HT1080 (cell line): ENCODE measurements at regions not wholly inside any gene's neighbourhood (a gene's known extent, or its start where the extent isn't known, plus 50 kb on each side); places are given as distances from the start of the nearest gene placed in this dataset.
"Not testable (repeated sequence)": the region's sequence is repeated elsewhere in the genome, so short reads cannot be mapped to it uniquely, and the experiment has no call there.

ENCODE experiments used
- DNase-seq: peaks from one replicate; pipeline ENCODE4 v3.0.0-alpha.2; 2015; ENCODE audit warnings: low read depth

GRCh38 chr6:15929685-15930084, 199.2 kb upstream of the MYLIP start:
- DNase-seq, result no peak

GRCh38 chr6:15927531-15928225, 201.2 kb upstream of the MYLIP start:
- no peak for DNase-seq

DNA sequence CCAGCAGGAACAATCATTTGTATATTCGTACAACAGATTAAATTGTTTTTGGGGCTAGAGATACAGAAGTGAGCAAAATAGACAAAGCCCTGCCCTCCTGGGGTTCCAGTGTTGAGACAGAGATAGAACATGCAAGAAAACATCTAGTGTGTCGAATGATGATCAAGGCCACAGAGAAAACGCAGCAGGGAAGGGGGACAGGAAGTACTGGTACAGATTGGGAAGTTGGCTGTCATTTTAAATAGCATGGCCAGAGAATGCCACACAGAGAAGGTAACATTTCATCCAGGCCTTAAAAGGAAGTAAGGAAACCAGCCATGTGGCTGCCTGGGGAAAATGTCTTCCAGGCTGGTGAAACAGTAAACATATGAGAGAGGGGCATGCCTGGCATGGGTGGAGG, 202.6 kb upstream of the MYLIP start:
- DNase-seq, result no peak

- DNase-seq, result no peak
Measured at GRCh38 chr6:15924893-15925292, 204.0 kb upstream of the MYLIP start.

DNA sequence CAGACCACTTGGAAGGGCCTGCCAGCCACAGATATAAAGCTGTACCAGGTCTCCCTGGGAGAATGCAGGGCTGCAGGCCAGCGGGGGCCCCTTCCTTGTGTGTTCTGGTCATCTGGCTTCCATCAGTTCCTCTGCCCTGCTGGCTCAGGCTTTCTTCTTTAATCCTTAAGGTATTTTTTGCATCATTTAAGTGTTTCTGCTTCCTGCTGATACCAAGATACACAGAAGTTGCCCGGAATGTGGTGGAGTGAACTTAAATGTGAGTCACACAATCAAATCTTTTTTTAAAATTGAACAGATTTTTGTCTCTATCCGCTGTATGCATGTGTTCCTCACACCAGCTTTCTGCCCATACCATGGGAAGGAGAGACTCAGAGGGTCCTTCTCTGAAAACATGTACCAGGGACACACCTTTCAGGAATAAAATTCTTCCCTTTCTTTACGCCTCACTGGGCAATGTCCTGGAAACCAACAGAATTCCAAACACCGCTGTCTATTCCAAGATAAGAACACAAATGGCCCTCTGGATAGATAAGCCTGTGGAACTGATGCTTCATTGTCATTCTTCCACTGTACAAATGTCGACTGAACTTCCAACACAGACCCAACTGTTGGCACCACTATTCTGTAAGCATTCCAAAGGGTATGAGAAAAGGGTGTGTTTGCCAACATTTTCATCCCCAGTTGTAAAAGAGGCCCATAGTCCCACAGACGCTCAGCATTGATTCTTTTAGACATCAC, 206.2 kb upstream of the MYLIP start:
- peak; percentile 45 for DNase-seq

DNA sequence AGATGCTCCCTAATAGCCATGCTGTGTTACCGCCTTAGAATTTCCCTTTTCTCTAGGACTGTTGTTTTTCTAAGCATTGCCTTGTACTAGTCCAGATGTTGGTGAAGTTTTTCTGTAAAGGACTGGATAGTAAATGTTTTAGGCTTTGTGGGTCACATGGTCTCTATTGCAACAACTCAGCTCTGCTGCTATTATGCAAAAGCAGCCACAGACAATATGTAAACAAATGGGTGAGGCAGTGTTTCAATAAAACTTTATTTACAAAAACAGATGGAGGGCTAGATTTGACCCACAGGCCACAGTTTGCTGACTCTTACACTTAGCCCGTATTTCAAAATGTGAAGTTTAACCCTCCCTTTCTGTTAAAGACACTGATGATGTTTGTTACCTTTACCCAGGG, 207.6 kb upstream of the MYLIP start:
- no peak for DNase-seq

- DNase-seq, result no peak
Measured at GRCh38 chr6:15916581-15916980, 212.3 kb upstream of the MYLIP start.

DNA sequence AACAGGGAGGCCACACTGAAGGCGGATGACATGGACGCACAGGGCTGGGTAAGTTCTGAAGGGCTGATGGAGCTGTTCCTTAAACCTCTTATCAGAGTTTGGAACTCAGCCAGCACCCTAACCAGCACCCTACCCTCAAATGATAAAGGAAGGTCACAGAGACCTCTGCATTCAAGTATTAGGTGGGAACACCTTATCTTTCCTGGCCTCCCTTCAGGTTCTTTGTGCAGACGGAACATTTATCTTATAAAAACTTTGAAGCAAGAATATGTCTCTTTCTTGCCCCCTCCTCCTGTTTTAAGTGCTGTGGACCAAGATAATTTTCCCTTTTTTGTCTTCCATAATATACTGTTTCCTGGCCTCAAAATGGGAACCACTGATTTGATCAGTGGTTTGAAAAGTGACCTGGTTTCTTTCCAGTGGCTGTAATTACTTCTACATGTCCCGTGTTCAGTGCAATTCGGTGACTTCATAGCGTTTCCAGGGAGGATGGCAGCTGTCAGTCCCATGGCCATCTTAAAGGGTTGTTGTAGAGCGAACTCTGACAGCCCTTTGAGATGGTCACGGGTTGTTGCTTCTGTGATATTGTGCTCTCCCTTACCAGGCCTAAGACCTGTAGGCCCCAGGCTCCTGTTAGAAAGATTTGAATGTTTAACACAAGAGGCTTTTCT, 213.2 kb upstream of the MYLIP start:
- no peak for DNase-seq

GRCh38 chr6:15914553-15914952, 214.3 kb upstream of the MYLIP start:
- no peak for DNase-seq

- no peak for DNase-seq
Measured at GRCh38 chr6:15913573-15913972, 215.3 kb upstream of the MYLIP start.

DNA sequence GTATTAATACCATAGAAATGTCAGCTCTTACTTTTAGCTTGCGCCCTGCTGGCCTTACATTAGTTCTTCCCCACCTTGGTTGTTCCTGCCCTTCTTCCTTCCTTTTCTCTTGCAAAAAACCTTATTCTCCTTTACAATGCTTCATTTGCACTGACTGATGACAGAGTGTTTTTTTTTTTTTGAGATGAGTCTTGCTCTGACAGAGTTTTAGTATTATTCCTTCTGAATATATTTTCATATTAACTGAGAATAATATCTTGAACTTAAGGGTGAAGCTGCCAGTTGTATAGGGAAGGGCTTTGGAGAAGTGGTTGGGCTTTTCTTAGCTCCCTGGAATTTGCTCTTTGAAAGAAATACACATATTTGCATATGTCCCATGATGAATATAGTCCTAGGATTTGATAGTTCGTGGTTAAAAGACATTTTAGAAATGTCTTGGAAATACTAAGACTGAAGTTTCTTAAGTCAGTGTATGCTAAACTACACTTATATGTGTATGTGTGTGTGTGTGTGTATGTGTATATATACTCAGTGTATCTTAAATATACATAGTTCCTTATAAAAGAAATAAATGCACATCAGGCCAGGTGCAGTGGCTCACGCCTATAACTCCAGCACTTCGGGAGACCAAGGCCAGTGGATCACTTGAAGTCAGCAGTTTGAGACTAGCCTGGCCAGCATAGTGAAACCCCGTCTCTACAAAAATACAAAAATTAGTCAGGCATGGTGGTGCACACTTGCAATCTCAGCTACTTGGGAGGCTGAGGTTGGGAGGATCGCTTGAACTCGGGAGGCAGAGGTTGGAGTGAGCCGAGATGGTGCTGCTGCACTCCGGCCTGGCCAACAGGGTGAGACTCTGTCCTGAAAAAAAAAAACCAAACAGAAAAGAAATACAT, 216.1 kb upstream of the MYLIP start:
- DNase-seq, result no peak

- DNase-seq, result no peak
Measured at GRCh38 chr6:15911753-15912504, 217.0 kb upstream of the MYLIP start.

DNA sequence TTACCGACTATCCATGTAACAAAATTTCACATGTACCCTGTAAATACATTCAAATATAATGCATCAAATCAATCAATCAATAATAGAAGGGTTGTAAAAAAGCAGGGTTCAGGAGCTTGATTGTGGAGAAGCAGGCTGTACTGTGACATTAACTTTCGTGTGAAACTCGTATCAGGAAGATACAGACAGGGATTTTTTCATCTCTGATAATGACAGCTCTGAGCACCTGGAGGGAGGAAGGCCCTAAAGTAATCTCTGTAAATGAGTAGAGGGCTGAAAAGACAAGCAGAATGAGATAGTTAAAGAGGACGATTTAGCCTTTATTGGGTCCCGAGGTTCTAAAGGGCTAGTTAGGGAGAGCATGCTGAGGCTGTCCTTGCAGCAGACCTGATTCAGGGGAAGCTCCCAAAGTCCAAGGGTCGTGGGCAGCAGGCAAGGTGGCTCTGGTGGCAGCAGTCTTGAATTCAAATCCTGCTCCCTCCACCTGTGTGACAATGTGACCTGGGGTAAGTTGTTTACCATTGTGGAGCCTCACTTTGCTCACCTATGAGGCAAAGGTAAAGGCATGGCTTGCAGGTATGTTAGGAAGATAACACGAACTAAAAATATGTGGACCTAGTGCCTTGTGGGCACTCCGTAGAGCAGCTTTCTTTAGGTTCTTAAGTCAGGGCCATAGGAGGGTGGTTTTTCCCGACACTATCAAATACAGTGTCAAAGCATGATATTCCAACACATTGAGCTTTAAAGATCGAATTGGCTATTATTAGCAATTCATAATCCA, 219.4 kb upstream of the MYLIP start:
- DNase-seq, result no peak

DNA sequence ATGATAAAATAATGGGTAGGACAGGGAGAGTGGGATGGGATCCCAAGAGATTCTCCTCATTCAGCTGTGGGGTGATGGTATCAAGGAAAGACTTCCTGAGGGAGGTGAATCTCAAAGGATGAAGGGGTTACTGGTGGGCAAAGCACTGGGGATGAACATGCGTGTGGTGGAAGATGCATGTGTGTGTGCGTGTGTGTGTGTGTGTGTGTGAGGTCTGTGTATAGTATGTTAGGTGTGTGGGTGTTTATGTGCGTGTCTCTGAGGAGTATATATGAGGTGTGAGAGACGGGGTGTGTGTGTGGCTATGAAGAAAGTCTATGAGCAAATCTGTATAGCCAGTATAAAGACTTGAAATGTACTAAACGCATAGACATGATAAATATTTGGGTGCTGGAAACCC, 220.0 kb upstream of the MYLIP start:
- DNase-seq, result no peak

- DNase-seq, result no peak
Measured at GRCh38 chr6:15907914-15908518, 220.9 kb upstream of the MYLIP start.

DNA sequence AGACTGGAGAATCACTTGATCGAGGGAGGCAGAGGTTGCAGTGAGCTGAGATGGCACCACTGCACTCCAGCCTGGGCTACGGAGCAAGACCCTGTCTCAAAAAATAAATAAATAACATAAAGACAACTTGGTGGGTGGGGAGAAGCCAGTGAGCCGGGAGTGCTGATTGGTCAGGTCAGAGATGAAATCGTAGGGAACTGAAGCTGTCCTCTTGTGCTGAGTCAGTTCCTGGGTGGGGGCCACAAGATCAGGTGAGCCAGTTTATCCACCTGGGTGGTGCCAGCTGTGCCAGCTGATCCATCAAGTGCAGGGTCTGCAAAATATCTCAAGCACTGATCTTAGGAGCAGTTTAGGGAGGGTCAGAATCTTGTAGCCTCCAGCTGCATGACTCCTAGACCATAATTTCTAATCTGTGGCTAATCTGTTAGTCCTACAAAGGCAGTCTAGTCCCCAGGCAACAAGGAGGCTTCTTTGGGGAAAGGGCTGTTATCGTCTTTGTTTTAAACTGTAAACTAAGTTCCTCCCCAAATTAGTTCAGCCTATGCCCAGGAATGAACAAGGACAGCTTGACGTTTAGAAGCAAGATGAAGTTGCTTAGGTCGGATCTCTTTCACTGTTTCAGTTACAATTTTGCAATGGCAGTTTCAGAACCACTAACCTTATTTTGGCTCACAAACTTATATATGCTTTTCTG, 221.5 kb upstream of the MYLIP start:
- DNase-seq, result not testable (repeated sequence)

GRCh38 chr6:15906420-15907016, 222.4 kb upstream of the MYLIP start:
- DNase-seq, result no peak
